GM23248 (cell line): ENCODE measurements at regions not wholly inside any gene's neighbourhood (a gene's known extent, or its start where the extent isn't known, plus 50 kb on each side); places are given as distances from the start of the nearest gene placed in this dataset.

Experiments
- EZH2 ChIP-seq: fragments of 200-600 bp; sonication (generic); IDR thresholded peaks from 2 replicates; pipeline ENCODE4 v1.6.1; 2018; ENCODE audit warnings: antibody characterized with exemption, mild to moderate bottlenecking; ENCODE audit not compliant: insufficient read depth, poor library complexity, severe bottlenecking
- EZH2phosphoT487 ChIP-seq: fragments of 200-600 bp; sonication (generic); IDR thresholded peaks from 2 replicates; pipeline ENCODE4 v1.6.1; 2018; ENCODE audit warnings: antibody characterized with exemption, moderate library complexity, mild to moderate bottlenecking, low read depth; ENCODE audit not compliant: insufficient read depth

- no peak for TF ChIP-seq EZH2
- TF ChIP-seq EZH2phosphoT487: no peak
Observed at GRCh38 chr2:16073471-16073870, 133.1 kb downstream of the MYCN start.
